GM18520 (cell line): ENCODE measurements at regions not wholly inside any gene's neighbourhood (a gene's known extent, or its start where the extent isn't known, plus 50 kb on each side); places are given as distances from the start of the nearest gene placed in this dataset.
"Not testable (repeated sequence)": the region's sequence is repeated elsewhere in the genome, so short reads cannot be mapped to it uniquely, and the experiment has no call there.

ENCODE experiments used
- ATAC-seq: cut with Tn5 transposase; IDR thresholded peaks from one replicate; pipeline ENCODE4 v1.9.1; 2021; ENCODE audit not compliant: unreplicated experiment

DNA sequence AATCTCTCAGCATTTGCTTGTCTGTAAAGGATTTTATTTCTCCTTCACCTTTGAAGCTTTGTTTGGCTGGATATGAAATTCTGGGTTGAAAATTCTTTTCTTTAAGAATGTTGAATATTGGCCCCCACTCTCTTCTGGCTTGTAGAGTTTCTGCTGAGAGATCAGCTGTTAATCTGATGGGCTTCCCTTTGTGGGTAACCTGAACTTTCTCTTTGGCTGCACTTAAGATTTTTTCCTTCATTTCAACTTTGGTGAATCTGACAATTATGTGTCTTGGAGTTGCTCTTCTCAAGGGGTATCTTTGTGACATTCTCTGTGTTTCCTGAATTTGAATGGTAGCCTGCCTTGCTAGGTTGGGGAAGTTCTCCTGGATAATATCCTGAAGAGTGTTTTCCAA, 189.4 kb downstream of the TTC6 start:
- not testable (repeated sequence) for ATAC-seq

DNA sequence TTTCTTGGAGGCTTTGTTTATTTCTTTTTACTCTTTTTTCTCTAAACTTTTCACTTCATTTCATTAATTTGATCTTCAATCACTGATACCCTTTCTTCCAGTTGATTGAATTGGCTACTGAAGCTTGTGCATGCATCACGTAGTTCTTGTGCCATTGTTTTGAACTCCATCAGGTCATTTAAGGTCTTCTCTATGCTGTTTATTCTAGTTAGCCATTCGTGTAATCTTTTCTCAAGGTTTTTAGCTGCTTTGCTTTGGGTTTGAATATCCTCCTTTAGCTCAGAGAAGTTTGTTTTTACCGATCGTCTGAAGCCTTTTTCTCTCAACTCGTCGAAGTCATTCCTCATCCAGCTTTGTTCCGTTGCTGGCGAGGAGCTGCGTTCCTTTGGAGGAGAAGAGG, 189.9 kb downstream of the TTC6 start:
- not testable (repeated sequence) for ATAC-seq

DNA sequence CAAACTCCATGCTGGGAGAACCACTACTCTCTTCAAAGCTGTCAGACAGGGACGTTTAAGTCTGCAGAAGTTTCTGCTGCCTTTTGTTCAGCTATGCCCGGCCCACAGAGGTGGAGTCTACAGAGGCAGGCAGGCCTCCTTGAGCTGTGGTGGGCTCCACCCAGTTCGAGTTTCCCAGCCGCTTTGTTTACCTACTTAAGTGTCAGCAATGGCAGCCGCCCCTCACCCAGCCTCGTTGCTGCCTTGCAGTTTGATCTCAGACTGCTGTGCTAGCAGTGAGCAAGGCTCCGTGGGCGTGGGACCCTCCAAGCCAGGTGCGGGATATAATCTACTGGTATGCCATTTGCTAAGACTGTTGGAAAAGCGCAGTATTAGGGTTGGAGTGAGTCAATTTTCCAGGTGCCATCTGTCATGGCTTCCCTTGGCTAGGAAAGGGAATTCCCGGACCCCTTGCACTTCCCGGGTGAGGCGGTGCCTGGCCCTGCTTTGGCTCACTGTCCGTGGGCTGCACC, 190.7 kb downstream of the TTC6 start:
- not testable (repeated sequence) for ATAC-seq

- ATAC-seq: no peak
Observed at GRCh38 chr14:37787879-37788494, 192.6 kb downstream of the TTC6 start.

DNA sequence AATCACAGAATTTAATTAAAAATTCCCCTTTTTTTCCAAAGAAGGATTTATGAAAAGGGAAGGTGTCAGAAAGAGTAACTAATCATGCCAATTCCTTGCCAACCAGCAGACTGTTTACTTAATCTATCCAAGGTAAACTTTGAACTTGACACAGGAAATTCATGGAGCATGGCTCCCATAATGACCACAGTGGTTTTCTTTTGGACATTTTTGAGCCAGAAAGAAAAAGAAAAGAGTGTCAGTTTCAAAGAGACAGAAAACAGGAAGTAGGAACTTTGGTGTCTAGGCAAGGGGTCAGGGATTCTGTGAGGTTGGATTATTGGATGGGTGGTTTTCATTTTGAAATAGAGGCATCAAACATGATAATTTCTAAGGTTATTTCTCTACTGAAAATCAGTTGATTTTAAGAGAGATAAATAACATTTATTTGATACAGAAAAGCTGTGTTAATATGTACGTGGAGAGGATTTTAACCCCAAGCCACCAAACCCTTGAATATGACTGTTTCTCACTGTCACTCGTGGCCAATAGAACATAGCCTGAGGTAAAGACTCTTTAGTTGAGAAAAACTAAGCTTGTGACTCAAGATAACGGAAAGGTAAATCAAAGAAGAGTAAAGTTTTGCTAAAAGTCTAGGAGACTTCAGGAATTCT, 196.1 kb downstream of the TTC6 start:
- no peak for ATAC-seq

DNA sequence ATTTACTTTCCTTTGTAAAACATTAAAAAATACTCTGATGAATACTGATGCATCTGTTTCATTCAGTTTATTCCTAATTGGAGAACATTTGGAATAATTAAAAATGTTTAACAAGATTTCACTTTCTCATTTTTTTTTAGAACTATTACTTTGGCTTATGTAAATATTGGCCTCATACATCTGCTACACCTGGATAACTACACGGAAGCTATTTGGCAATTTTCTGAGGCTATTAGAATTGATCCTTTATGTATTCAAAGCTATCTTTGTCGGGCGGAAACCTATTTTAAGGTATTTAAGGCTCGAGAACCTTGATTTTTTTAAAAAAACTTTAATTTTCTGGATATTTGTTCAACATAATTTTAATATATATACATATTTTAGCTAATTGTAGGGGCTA, 196.7 kb downstream of the TTC6 start:
- no peak for ATAC-seq

DNA sequence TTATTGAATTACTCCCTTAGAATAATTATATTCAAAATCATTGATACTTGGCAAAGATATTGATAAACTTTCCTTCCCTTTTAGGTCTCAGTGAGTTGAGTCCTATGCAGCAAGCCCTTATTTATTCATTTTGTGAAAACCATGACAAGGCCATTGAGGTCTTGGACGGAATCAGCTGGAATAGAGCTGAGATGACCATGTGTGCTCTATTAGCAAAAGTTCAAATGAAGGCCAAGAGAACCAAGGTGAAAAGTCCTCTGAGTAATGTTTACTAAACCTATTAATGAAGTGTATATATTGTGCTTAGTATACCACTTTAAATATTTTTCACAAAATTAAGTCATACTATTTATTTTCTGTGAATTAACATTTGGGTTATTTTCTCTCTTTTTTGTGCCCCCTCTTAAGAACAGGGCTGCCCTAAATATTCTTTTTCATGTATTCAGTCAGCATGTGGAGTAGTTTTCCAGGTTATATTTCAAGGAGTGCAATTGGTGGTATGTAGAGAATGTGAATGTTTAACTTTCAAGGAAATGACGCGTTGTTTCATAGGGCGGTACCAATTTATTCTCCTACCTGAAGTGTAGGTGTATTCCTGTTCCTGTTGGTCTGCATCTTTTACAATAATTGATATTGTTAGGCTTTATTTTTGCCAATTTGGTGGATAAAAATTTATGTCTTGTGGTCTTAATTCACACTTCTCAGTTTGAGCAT, 201.4 kb downstream of the TTC6 start:
- ATAC-seq: no peak

DNA sequence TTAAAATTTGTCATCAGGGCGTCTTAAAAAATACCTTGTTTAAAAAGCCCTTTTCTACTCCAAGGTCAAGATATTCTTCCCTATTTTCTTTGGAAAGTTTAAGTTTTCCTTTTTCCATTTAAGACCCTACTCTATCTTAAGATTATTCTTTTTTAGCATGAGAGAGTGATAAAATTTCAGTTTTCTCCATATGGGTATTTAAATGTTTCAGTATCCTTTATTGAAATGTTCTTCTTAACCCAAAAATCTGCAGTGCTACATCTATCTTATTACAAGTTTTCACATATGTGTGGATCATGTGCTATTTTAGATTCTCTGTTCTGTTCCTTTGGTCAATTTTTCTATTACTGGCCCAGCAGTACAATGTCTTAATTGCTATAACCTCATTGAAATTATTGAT, 202.2 kb downstream of the TTC6 start:
- no peak for ATAC-seq

DNA sequence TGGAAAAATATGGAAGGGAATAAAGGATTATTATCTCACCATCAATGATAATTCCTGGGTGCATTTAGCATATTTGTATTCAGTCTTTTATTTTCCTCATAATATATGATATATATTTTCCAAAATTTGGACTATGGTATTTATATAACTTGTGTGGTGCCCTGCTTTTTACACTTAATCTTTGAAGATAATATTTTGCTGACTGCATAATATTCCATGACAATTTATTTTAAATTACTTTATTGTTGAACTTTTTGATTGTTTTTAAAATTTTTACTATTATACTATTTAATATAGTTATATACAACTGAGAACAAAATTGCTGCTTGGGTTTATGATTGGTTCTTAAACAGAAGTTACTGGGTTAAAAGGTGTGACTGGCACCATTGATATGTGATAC, 212.3 kb downstream of the TTC6 start:
- ATAC-seq: no peak

- no peak for ATAC-seq
Observed at GRCh38 chr14:37810094-37810801, 214.8 kb downstream of the TTC6 start.

DNA sequence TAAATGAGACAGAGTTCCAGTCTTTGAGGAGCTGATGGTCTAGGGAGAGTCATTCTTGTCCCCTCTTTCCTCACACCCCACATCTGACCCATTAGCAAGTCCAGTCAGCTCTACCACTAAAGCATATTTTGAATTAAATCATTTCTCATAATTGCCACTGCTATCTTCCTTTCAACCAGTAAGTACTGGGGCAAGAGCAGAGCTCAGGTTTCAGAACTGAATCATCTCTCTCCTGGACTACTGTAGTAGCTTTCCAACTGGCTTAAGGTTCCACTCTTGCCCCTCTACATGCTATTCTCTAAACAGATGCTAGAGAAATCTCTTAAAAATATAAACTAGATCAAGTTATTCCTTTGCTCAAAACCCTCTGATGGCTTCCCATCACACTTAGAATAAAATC, 218.3 kb downstream of the TTC6 start:
- ATAC-seq: no peak

- no peak for ATAC-seq
Observed at GRCh38 chr14:37816135-37816534, 220.7 kb downstream of the TTC6 start.

DNA sequence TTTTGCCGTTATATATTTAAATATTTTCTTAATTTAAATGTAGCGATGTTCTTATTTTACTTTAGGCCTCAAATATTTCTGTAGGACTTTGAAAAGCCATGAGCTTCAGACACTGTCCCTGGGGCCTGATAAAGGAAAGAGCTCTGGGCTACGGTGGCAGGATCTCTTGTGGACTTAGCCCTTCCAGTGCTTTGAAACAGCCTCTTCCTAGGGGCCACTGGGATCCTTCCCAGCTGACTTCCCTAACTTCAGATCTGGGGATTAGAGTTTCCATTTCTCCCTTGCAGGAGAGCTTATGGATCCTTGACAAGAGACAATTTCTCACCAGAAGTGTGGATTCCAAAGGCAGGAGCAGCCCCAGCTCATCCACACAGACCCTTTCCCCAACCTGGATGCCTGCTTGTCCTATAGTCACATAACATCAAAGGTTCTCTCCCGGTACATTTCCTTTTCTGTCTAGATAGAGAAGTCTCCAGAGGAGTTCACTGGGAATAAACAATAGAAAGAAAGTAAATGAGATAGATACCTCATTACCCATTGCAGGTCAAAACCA, 221.4 kb downstream of the TTC6 start:
- no peak for ATAC-seq

- no peak for ATAC-seq
Observed at GRCh38 chr14:37819155-37820015, 224.0 kb downstream of the TTC6 start.

GRCh38 chr14:37820810-37821209, 225.4 kb downstream of the TTC6 start:
- not testable (repeated sequence) for ATAC-seq

- ATAC-seq: no peak
Observed at GRCh38 chr14:37824939-37825712, 229.7 kb downstream of the TTC6 start.

GRCh38 chr14:37826869-37827268, 231.4 kb downstream of the TTC6 start:
- no peak for ATAC-seq

DNA sequence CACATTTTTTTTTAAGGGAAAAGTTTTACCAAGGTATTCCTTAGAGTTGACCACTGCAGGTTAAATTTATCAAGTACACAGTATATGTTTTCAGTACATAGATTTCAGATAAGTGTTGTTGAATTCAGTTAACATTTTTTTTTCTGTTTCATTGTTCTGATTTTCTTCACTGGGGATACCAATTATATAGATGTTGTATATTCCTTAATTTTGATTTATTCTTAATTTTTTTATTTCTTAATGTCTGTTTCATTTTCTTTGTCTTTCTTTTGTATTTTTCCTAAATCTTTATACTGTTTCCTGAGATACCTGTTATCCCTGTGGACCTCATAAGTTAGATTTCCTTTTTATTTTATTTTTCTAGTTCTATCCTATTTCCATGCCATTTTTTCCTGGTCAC, 234.8 kb downstream of the TTC6 start:
- no peak for ATAC-seq

DNA sequence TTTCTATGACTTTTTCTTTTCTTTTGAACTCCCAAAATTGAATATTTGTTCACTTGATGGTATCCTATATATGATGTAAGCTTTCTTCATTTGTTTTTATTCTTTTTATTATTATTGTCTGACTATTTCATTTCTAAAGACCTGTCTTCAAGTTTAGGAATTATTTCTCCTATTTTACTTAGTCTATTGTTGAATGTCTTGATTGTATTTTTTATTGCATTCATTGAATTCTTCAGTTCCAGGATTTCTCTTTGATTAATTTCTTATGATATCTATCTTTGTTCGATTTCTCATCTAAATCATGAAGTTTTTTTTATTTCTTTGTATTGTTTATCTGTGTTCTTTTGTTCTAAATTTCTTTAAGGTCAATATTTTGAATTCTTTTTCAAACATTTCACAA, 238.8 kb downstream of the TTC6 start:
- no peak for ATAC-seq

DNA sequence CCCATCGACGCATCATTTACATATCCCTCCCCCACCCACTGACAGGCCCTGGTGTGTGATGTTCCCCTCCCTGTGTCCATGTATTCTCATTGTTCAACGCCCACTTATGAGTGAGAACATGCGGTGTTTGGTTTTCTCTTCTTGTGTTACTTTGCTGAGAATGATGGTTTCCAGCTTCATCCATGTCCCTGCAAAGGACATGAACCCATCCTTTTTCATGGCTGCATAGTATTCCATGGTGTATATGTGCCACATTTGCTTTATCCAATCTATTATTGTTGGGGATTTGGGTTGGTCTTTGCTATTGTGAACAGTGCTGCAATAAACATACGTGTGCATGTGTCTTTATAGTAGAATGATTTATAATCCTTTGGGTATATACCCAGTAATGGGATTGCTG, 243.3 kb downstream of the TTC6 start:
- ATAC-seq: not testable (repeated sequence)
